ENCODE measurements at regions not wholly inside any gene's neighbourhood (a gene's known extent, or its start where the extent isn't known, plus 50 kb on each side); places are given as distances from the start of the nearest gene placed in this dataset.

- TF ChIP-seq, protein P1, sequence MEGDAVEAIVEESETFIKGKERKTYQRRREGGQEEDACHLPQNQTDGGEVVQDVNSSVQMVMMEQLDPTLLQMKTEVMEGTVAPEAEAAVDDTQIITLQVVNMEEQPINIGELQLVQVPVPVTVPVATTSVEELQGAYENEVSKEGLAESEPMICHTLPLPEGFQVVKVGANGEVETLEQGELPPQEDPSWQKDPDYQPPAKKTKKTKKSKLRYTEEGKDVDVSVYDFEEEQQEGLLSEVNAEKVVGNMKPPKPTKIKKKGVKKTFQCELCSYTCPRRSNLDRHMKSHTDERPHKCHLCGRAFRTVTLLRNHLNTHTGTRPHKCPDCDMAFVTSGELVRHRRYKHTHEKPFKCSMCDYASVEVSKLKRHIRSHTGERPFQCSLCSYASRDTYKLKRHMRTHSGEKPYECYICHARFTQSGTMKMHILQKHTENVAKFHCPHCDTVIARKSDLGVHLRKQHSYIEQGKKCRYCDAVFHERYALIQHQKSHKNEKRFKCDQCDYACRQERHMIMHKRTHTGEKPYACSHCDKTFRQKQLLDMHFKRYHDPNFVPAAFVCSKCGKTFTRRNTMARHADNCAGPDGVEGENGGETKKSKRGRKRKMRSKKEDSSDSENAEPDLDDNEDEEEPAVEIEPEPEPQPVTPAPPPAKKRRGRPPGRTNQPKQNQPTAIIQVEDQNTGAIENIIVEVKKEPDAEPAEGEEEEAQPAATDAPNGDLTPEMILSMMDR (IDR thresholded peaks at IDR 0.05) = no peak
- no peak for TF ChIP-seq POLR2A (IDR thresholded peaks at IDR 0.05)
Observed at GRCh38 chr4:59518005-59518823, 1681.9 kb upstream of the ADGRL3 start.

All from Peyer's patch (tissue), 4 donors.